HG03103 (cell line): ENCODE measurements at regions not wholly inside any gene's neighbourhood (a gene's known extent, or its start where the extent isn't known, plus 50 kb on each side); places are given as distances from the start of the nearest gene placed in this dataset.

Source experiments
- ATAC-seq: cut with Tn5 transposase; IDR thresholded peaks from one replicate; pipeline ENCODE4 v1.9.1; 2021; ENCODE audit warnings: low read depth; ENCODE audit not compliant: unreplicated experiment

GRCh38 chr2:15870565-15870964 lies 69.8 kb upstream of the MYCN start:
- no peak for ATAC-seq

GRCh38 chr2:15871239-15871783 lies 69.0 kb upstream of the MYCN start:
- ATAC-seq = no peak

GRCh38 chr2:15872854-15873253 lies 67.5 kb upstream of the MYCN start:
- ATAC-seq = no peak

GRCh38 chr2:15874321-15874720 lies 66.0 kb upstream of the MYCN start:
- no peak for ATAC-seq

- no peak for ATAC-seq
Observed at GRCh38 chr2:15874854-15875804, 65.2 kb upstream of the MYCN start.

- ATAC-seq = no peak
Observed at GRCh38 chr2:15875969-15876705, 64.2 kb upstream of the MYCN start.

- no peak for ATAC-seq
Observed at GRCh38 chr2:15880226-15881119, 59.9 kb upstream of the MYCN start.

GRCh38 chr2:15881120-15881433 lies 59.3 kb upstream of the MYCN start:
- ATAC-seq = no peak

GRCh38 chr2:15881676-15882075 lies 58.7 kb upstream of the MYCN start:
- ATAC-seq = no peak

- no peak for ATAC-seq
Observed at GRCh38 chr2:15882761-15883497, 57.4 kb upstream of the MYCN start.

GRCh38 chr2:15883684-15884083 lies 56.7 kb upstream of the MYCN start:
- no peak for ATAC-seq

- ATAC-seq = no peak
Observed at GRCh38 chr2:15884790-15885189, 55.6 kb upstream of the MYCN start.

- no peak for ATAC-seq
Observed at GRCh38 chr2:15886231-15886630, 54.1 kb upstream of the MYCN start.

GRCh38 chr2:15889442-15890123 lies 50.8 kb upstream of the MYCN start:
- ATAC-seq = no peak

- ATAC-seq = no peak
Observed at GRCh38 chr2:15890124-15890754, 50.1 kb upstream of the MYCN start.
